Choroid plexus epithelial cell (primary cell): ENCODE measurements at regions not wholly inside any gene's neighbourhood (a gene's known extent, or its start where the extent isn't known, plus 50 kb on each side); places are given as distances from the start of the nearest gene placed in this dataset.

Source experiments
- DNase-seq: peaks from one replicate; pipeline ENCODE4 v3.0.0-alpha.2; 2010; ENCODE audit warnings: low read depth
- H3K4me3 ChIP-seq: 2 replicates; pipeline ENCODE4 v1.5.1; 2011; ENCODE audit warnings: low read depth, mild to moderate bottlenecking, control low read depth, low read length, moderate library complexity
- TF ChIP-seq, protein P1 (sequence below): conservative IDR thresholded peaks from 2 replicates; pipeline ENCODE4 v1.5.1; 2011; ENCODE audit warnings: low read depth, mild to moderate bottlenecking, control low read depth, inconsistent platforms, low read length, moderate library complexity

DNA sequence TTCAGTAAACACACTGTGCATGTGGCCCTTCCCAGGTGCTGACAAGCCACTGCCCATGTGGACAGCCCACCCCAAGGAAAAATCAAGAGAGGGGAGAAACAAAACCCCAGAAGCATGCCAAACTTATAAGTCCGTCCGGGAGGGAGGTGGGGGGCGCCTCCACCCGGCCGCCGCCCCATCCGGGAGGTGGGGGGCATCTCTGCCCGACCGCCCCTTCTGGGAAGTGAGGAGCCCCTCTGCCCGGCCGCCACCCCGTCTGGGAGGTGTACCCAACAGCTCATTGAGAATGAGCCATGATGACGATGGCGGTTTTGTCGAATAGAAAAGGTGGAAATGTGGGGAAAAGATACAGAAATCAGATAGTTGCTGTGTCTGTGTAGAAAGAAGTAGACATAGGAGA lies 53.8 kb upstream of the C2CD4B start:
- no peak for DNase-seq
- TF ChIP-seq, protein P1, sequence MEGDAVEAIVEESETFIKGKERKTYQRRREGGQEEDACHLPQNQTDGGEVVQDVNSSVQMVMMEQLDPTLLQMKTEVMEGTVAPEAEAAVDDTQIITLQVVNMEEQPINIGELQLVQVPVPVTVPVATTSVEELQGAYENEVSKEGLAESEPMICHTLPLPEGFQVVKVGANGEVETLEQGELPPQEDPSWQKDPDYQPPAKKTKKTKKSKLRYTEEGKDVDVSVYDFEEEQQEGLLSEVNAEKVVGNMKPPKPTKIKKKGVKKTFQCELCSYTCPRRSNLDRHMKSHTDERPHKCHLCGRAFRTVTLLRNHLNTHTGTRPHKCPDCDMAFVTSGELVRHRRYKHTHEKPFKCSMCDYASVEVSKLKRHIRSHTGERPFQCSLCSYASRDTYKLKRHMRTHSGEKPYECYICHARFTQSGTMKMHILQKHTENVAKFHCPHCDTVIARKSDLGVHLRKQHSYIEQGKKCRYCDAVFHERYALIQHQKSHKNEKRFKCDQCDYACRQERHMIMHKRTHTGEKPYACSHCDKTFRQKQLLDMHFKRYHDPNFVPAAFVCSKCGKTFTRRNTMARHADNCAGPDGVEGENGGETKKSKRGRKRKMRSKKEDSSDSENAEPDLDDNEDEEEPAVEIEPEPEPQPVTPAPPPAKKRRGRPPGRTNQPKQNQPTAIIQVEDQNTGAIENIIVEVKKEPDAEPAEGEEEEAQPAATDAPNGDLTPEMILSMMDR: no peak
- no peak overlapping the region for H3K4me3 ChIP-seq

- no peak for DNase-seq
Observed at GRCh38 chr15:62219799-62220198, 54.7 kb upstream of the C2CD4B start.

GRCh38 chr15:62223020-62223419 lies 57.9 kb upstream of the C2CD4B start:
- TF ChIP-seq, protein P1: no peak
- no peak overlapping the region for H3K4me3 ChIP-seq
- DNase-seq: no peak

More at GRCh38 chr15:62219799-62220198, 54.7 kb upstream of the C2CD4B start:
- no peak overlapping the region for H3K4me3 ChIP-seq
- TF ChIP-seq, protein P1: no peak

DNA sequence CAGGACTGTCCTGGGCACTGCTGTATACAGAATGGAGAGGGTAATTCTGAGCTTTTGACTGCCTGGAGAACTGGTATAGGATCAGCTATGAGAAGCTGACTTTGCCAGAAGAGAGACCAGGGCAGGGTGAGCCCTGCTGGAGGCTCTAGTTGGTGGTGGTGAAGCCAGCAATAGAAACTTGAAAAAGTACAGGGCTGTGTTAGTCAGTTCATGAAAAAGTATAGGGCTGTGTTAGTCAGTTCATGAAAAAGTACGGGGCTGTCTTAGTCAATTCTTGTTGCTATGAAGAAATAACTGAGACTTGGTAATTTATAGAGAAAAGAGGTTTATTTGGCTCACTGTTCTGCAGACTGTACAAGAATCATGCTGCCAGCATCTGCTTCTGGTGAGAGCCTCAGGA lies 63.5 kb upstream of the C2CD4B start:
- no peak overlapping the region for H3K4me3 ChIP-seq
- TF ChIP-seq, protein P1: no peak
- DNase-seq: no peak

- H3K4me3 ChIP-seq: no peak overlapping the region
- no peak for DNase-seq
Observed at GRCh38 chr15:62231856-62232255, 66.8 kb upstream of the C2CD4B start.

GRCh38 chr15:62240121-62241096 lies 75.3 kb upstream of the C2CD4B start:
- H3K4me3 ChIP-seq: no peak overlapping the region
- TF ChIP-seq, protein P1: no peak
- no peak for DNase-seq

More at GRCh38 chr15:62231856-62232255, 66.8 kb upstream of the C2CD4B start:
- TF ChIP-seq, protein P1: no peak
